Cardiac muscle cell (in vitro differentiated cells and primary cell): ENCODE measurements at regions not wholly inside any gene's neighbourhood (a gene's known extent, or its start where the extent isn't known, plus 50 kb on each side); places are given as distances from the start of the nearest gene placed in this dataset.

ENCODE experiments used
- DNase-seq, 2 donors: peaks; one replicate each; pipeline versions ENCODE4 v3.0.0 to v3.0.0-alpha.2; 2010 to 2017; ENCODE audit warnings: low read depth in 1 of 2, low spot score in 1 of 2
- H3K27ac ChIP-seq: fragments of 200-600 bp; sonication (generic); 2 replicates; pipeline ENCODE4 v1.5.1; 2016
- H3K27me3 ChIP-seq: fragments of 200-600 bp; sonication (generic); 2 replicates; pipeline ENCODE4 v1.6.0; 2016; ENCODE audit warnings: control low read depth
- H3K36me3 ChIP-seq: fragments of 200-600 bp; sonication (generic); 2 replicates; pipeline ENCODE4 v1.5.1; 2016; ENCODE audit warnings: control low read depth
- H3K4me1 ChIP-seq: fragments of 200-600 bp; sonication (generic); 2 replicates; pipeline ENCODE4 v1.8.1; 2017; ENCODE audit warnings: low read depth, mild to moderate bottlenecking, mixed run types
- H3K4me3 ChIP-seq: fragments of 200-600 bp; sonication (generic); 2 replicates; pipeline ENCODE4 v1.5.1; 2016; ENCODE audit warnings: mild to moderate bottlenecking
- H3K9me3 ChIP-seq: fragments of 200-600 bp; sonication (generic); 2 replicates; pipeline ENCODE4 v1.5.1; 2017; ENCODE audit warnings: low read depth, mild to moderate bottlenecking, control low read depth
- TF ChIP-seq, protein P1 (sequence below): IDR thresholded peaks from 2 replicates; pipeline ENCODE4 v1.5.1; 2012; ENCODE audit warnings: low read depth, mild to moderate bottlenecking, low read length

GRCh38 chr1:72837781-72838180 lies 555.4 kb upstream of the NEGR1 start:
- no peak for DNase-seq
- no peaks in the 10 kb centered on the region for H3K4me1 ChIP-seq
- H3K36me3 ChIP-seq = no peaks in the 10 kb centered on the region
- H3K4me3 ChIP-seq = no peak overlapping the region
- H3K27me3 ChIP-seq = no peaks in the 10 kb centered on the region
- no peaks in the 10 kb centered on the region for H3K9me3 ChIP-seq
- TF ChIP-seq, protein P1, sequence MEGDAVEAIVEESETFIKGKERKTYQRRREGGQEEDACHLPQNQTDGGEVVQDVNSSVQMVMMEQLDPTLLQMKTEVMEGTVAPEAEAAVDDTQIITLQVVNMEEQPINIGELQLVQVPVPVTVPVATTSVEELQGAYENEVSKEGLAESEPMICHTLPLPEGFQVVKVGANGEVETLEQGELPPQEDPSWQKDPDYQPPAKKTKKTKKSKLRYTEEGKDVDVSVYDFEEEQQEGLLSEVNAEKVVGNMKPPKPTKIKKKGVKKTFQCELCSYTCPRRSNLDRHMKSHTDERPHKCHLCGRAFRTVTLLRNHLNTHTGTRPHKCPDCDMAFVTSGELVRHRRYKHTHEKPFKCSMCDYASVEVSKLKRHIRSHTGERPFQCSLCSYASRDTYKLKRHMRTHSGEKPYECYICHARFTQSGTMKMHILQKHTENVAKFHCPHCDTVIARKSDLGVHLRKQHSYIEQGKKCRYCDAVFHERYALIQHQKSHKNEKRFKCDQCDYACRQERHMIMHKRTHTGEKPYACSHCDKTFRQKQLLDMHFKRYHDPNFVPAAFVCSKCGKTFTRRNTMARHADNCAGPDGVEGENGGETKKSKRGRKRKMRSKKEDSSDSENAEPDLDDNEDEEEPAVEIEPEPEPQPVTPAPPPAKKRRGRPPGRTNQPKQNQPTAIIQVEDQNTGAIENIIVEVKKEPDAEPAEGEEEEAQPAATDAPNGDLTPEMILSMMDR = no peak
- no peak overlapping the region for H3K27ac ChIP-seq

DNA sequence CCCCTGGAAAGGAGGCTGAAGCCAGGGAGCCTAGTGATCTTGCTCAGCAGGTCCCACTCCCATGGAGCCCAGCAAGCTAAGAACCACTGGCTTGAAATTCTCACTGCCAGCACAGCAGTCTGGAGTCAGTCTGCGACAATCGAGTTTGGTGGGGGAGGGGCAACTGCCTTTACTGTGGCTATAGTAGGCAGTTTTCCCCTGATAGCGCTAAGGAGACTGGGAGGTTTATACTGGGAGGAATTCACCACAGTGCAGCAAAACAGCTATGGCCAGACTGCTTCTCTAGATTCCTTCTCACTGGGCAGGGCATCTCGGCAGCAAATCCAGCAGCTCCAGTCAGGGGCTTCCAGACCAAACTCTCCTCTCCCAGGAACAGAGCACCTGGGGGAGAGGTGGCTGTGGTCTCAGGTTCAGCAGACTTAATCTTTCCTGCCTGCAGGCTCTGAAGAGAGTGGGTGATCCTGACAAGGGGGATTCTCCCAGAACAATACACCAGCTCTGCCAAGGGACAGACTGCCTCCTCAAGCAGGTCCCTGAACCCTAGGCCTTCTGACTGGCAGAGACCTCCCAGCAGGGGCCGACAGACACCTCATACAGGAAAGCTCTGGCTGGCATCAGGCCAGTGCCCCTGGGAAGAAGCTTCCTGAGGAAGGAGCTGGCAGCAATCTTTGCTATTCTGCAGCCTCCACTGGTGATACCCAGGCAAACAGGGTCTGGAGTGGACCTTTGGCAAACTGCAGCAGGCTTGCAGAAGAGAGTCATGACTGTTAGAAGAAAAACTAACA lies 548.5 kb upstream of the NEGR1 start:
- H3K36me3 ChIP-seq = no peaks in the 10 kb centered on the region
- no peaks in the 10 kb centered on the region for H3K9me3 ChIP-seq
- TF ChIP-seq, protein P1 = no peak
- H3K27ac ChIP-seq = no peak overlapping the region
- no peak overlapping the region for H3K4me3 ChIP-seq
- peak in 1 of 2 donors; percentile 50 for DNase-seq
- H3K4me1 ChIP-seq = no peaks in the 10 kb centered on the region
- no peaks in the 10 kb centered on the region for H3K27me3 ChIP-seq

- H3K27ac ChIP-seq = no peak overlapping the region
- no peaks in the 10 kb centered on the region for H3K4me1 ChIP-seq
- DNase-seq = peak in 1 of 2 donors; percentile 36
- TF ChIP-seq, protein P1 = no peak
- no peaks in the 10 kb centered on the region for H3K27me3 ChIP-seq
- H3K36me3 ChIP-seq = no peaks in the 10 kb centered on the region
- no peak overlapping the region for H3K4me3 ChIP-seq
- no peaks in the 10 kb centered on the region for H3K9me3 ChIP-seq
Observed at GRCh38 chr1:72827278-72827677, 544.9 kb upstream of the NEGR1 start.

DNA sequence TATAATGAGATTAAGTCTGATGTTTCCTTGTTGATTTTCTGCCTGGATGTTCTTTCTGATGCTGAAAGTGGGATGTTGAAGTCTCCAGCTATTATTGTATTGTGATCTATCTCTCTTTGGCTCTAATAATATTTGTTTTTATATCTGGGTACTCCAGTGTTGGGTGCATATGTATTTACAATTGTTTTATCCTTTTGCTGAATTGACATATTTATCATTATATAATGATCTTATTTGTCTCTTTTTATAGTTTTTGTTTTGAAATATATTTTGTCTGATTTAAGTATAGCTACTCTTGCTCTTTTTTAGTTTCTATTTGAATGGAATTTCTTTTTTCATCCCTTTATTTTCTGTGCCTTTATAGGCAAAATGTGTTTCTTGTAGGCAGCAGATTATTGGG lies 522.2 kb upstream of the NEGR1 start:
- Histone ChIP-seq H3K9me3 (no peaks in the 10 kb centered on the region), H3K36me3 (no peaks in the 10 kb centered on the region), H3K27me3 (no peaks in the 10 kb centered on the region), H3K4me1 (no peaks in the 10 kb centered on the region), H3K4me3 (no peak overlapping the region), H3K27ac (no peak overlapping the region)
- TF ChIP-seq, protein P1 = no peak
- no peak for DNase-seq

GRCh38 chr1:72781038-72781437 lies 498.7 kb upstream of the NEGR1 start:
- Histone ChIP-seq H3K4me1 (peaks cover 4% of the 10 kb centered on the region), H3K36me3 (no peaks in the 10 kb centered on the region), H3K27ac (no peak overlapping the region), H3K27me3 (no peaks in the 10 kb centered on the region), H3K4me3 (no peak overlapping the region), H3K9me3 (no peaks in the 10 kb centered on the region)
- no peak for DNase-seq
- TF ChIP-seq, protein P1 = no peak
